ENCODE measurements at regions not wholly inside any gene's neighbourhood (a gene's known extent, or its start where the extent isn't known, plus 50 kb on each side); places are given as distances from the start of the nearest gene placed in this dataset.

- intact Hi-C loops (cut with micrococcal nuclease) = no loop called here
- no peak overlapping the region for H3K14ac ChIP-seq (replicated peaks; ENCODE audit: low read depth, low read length)
- H3K9ac ChIP-seq (ENCODE audit: low read depth, low read length) = no peak overlapping the region
- no peak for ATAC-seq (ENCODE audit: low read depth)
- ChIA-PET POLR2A (ENCODE audit: unreplicated experiment) (no interaction called here), CTCF (no interaction called here)
- H3K36me3 ChIP-seq (ENCODE audit: control insufficient read depth, insufficient read depth, low read length) = no peaks in the 10 kb centered on the region
- no peak for DNase-seq
- H3K27me3 ChIP-seq (ENCODE audit: control insufficient read depth, insufficient read depth, low read length) = no peaks in the 10 kb centered on the region
- H3K56ac ChIP-seq (ENCODE audit: extremely low read depth, insufficient read depth, low read length) = no peak overlapping the region
- no peak overlapping the region for H3K23ac ChIP-seq (ENCODE audit: low read depth, low read length)
- no peaks in the 10 kb centered on the region for H4K20me1 ChIP-seq (ENCODE audit: insufficient read depth, low read length)
- H4K91ac ChIP-seq (ENCODE audit: insufficient read depth, low read depth, low read length) = no peak overlapping the region
- H2AK5ac ChIP-seq (ENCODE audit: low read depth, low read length) = no peak overlapping the region
- H2BK5ac ChIP-seq (ENCODE audit: low read depth, low read length, poor library complexity, severe bottlenecking) = no peak overlapping the region
- no peak overlapping the region for H3K18ac ChIP-seq (ENCODE audit: low read depth, low read length)
- in situ Hi-C loops (cut with MboI; ENCODE audit: low sequenced_read_pairs) = no loop called here
- no peak overlapping the region for H2AK9ac ChIP-seq (replicated peaks; ENCODE audit: low read depth, low read length, poor library complexity)
- no peak overlapping the region for H4K8ac ChIP-seq (ENCODE audit: low read depth in 2 of 2, low read length in 2 of 2)
- H3K9me3 ChIP-seq (ENCODE audit: control insufficient read depth, insufficient read depth, low read length) = no peaks in the 10 kb centered on the region
- no peaks in the 10 kb centered on the region for H3K79me1 ChIP-seq (ENCODE audit: low read depth in 1 of 2, low read length in 2 of 2)
- H3K4me2 ChIP-seq (ENCODE audit: low read depth, low read length) = no peak overlapping the region
- 100% methylated on average over 1 of the region's 4 CpGs; no CpG with 5 or more reads in 1 of the 2 experiments for WGBS, 2 experiments (ENCODE audit: extremely low coverage in 2 of 2, insufficient read length in 1 of 2)
- no peaks in the 10 kb centered on the region for H3K9me1 ChIP-seq (ENCODE audit: insufficient read depth, low read length)
- no peak overlapping the region for H2BK20ac ChIP-seq (ENCODE audit: low read depth, low read length)
- H2BK120ac ChIP-seq (ENCODE audit: low read depth, low read length) = no peak overlapping the region
- dilution Hi-C loops (cut with HindIII; ENCODE audit: low sequenced_read_pairs, unreplicated experiment) = no loop called here
- no peak overlapping the region for H3K4me3 ChIP-seq (ENCODE audit: insufficient read depth, low read depth, low read length)
- H3K27ac ChIP-seq (ENCODE audit: insufficient read depth, low read length) = no peak overlapping the region
- H4K5ac ChIP-seq (ENCODE audit: low read depth, low read length) = no peak overlapping the region
- no TSS peak for BruUV-seq (replicated peaks)
- TF ChIP-seq CHD1 (IDR thresholded peaks at IDR 0.05; ENCODE audit: low read depth, low read length) = no peak
- TF ChIP-seq ELK1 (IDR thresholded peaks at IDR 0.05; ENCODE audit: borderline replicate concordance, low read depth, low read length) = no peak
- no peak for TF ChIP-seq RCOR1 (IDR thresholded peaks at IDR 0.05; ENCODE audit: insufficient replicate concordance, low read length)
- TF ChIP-seq USF2 (IDR thresholded peaks at IDR 0.05; ENCODE audit: low read depth, low read length) = no peak
- TF ChIP-seq FOS (IDR thresholded peaks at IDR 0.05; ENCODE audit: low read depth, low read length) = no peak
- TF ChIP-seq BHLHE40 (IDR thresholded peaks at IDR 0.05; ENCODE audit: low read depth, low read length) = no peak
- no peak for TF ChIP-seq CEBPB (IDR thresholded peaks at IDR 0.05; ENCODE audit: low read depth, low read length)
- no peak for TF ChIP-seq MXI1 (IDR thresholded peaks at IDR 0.05; ENCODE audit: borderline replicate concordance, low read depth, low read length)
- TF ChIP-seq MAFK (IDR thresholded peaks at IDR 0.05; ENCODE audit: low read depth, low read length) = no peak
- TF ChIP-seq POLR2A (IDR thresholded peaks at IDR 0.05; ENCODE audit: low read depth, low read length) = no peak
- TF ChIP-seq RAD21 (IDR thresholded peaks at IDR 0.05; ENCODE audit: low read length) = no peak
- TF ChIP-seq NFE2L2 (IDR thresholded peaks at IDR 0.05; ENCODE audit: low read depth, low read length) = no peak
- TF ChIP-seq CTCF (conservative IDR thresholded peaks at IDR 0.05; ENCODE audit: low read depth, low read length) = no peak
- no peak for TF ChIP-seq MAZ (IDR thresholded peaks at IDR 0.05; ENCODE audit: borderline replicate concordance, low read depth, low read length)
- no peak for TF ChIP-seq RFX5 (IDR thresholded peaks at IDR 0.05; ENCODE audit: low read depth, low read length)
- no peak overlapping the region for H2BK15ac ChIP-seq (ENCODE audit: low read depth, low read length)
- H3K4ac ChIP-seq (ENCODE audit: low read depth, low read length) = no peak overlapping the region
- no peak overlapping the region for H2AFZ ChIP-seq (replicated peaks; ENCODE audit: low read length, poor library complexity)
- H3K4me1 ChIP-seq (ENCODE audit: control insufficient read depth, insufficient read depth, low read length) = no peaks in the 10 kb centered on the region; the same call in 1 of the 2 replicates
Measured at GRCh38 chr12:19800884-19801283, 361.6 kb downstream of the AEBP2 start.
